GM10266 (cell line): ENCODE measurements at regions not wholly inside any gene's neighbourhood (a gene's known extent, or its start where the extent isn't known, plus 50 kb on each side); places are given as distances from the start of the nearest gene placed in this dataset.

Source experiments
- DNase-seq: peaks from one replicate; pipeline ENCODE4 v3.0.0; 2012; ENCODE audit errors: extremely low spot score
- TF ChIP-seq, protein P1 (sequence below): IDR thresholded peaks from 2 replicates; pipeline ENCODE4 v1.5.1; 2012; ENCODE audit warnings: mild to moderate bottlenecking, low read depth; ENCODE audit not compliant: control insufficient read depth, insufficient read depth; ENCODE audit errors: missing control alignments

DNA sequence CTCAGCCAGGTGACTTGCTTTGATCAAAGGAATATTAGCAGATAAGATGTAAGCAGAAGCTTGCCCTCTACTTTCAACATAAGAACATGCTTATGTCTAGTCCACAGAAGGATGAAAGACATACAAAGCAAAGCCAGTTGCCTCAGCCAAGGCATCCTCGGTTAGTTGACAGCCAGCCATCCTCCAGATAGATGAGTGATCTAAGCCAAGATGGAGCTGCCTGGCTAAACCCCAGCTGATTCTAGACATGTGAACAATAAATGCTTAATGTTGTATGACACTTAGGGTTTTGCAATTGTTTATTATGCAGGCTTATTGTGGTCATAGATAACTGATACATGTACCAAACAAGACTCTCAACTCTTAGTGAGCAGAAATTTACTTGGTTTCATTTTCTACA, 157.6 kb upstream of the TMTC2 start:
- TF ChIP-seq, protein P1, sequence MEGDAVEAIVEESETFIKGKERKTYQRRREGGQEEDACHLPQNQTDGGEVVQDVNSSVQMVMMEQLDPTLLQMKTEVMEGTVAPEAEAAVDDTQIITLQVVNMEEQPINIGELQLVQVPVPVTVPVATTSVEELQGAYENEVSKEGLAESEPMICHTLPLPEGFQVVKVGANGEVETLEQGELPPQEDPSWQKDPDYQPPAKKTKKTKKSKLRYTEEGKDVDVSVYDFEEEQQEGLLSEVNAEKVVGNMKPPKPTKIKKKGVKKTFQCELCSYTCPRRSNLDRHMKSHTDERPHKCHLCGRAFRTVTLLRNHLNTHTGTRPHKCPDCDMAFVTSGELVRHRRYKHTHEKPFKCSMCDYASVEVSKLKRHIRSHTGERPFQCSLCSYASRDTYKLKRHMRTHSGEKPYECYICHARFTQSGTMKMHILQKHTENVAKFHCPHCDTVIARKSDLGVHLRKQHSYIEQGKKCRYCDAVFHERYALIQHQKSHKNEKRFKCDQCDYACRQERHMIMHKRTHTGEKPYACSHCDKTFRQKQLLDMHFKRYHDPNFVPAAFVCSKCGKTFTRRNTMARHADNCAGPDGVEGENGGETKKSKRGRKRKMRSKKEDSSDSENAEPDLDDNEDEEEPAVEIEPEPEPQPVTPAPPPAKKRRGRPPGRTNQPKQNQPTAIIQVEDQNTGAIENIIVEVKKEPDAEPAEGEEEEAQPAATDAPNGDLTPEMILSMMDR = no peak
- DNase-seq = no peak

- no peak for DNase-seq
- TF ChIP-seq, protein P1 = no peak
Measured at GRCh38 chr12:82529954-82530353, 156.8 kb upstream of the TMTC2 start.

DNA sequence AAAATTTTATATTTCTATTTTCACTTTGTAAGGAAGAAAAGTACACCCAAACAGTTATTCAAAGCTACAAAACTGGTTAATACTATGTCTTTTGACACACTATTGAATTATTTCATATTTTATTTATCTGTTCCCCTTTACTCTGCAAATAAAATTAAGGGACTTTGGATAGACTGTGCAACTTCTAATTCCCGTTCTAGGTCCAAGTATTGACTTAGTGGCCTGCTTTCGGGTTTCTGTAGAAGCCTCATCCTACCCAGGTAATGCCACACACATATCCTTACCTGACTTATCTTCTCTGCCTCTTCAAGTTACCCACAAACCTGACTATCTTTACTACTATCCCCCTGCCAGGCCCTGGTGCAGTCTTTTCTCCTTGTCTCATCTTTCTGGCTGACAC, 156.3 kb upstream of the TMTC2 start:
- TF ChIP-seq, protein P1 = no peak
- DNase-seq = no peak

- TF ChIP-seq, protein P1 = no peak
- no peak for DNase-seq
Measured at GRCh38 chr12:82533341-82533740, 153.4 kb upstream of the TMTC2 start.

DNA sequence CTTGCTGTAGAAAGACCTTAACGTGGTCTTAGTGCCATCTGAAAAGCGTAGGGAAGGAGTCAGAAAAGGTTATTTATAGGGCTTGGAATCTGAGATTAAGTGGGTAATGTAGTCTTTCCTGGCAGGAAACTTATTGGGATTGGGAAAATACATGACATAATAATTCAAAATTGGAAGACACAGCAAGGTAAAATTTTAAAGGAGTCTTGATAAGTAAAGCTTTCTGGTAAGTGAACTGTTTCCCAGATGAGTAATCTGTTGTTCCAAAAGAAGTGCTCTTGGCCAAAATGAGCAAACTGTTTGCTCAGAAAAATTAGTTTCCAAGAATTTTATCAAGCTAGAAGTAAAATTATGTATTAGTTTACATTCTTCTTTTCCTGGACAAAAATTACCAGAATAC, 149.3 kb upstream of the TMTC2 start:
- TF ChIP-seq, protein P1 = no peak
- DNase-seq = no peak

DNA sequence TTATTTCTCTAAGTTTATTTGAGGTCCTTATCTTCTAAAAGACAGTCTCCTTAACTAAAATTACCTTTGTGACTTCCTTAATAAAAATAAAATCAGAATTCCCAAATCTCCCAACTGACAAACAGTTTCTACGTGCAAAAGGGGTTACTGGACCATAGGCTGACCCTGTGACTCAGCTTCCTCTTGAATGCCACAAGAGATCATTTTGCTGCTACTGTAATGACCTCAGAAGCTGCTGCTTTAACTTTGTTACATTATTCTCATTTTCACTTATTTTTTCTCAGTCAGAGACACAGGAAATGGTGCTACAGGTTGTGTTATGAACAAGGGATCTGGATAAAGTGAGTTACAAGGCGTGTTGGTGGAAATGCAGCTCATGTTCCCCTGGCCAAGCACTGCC, 132.2 kb upstream of the TMTC2 start:
- TF ChIP-seq, protein P1 = no peak
- DNase-seq = peak; percentile 5

- DNase-seq = no peak
- TF ChIP-seq, protein P1 = no peak
Measured at GRCh38 chr12:82555699-82556098, 131.0 kb upstream of the TMTC2 start.
